ENCODE measurements at regions not wholly inside any gene's neighbourhood (a gene's known extent, or its start where the extent isn't known, plus 50 kb on each side); places are given as distances from the start of the nearest gene placed in this dataset.

- WGBS, 5 donors: 70 to 86% (median 82%) methylated on average over 14 of the region's 14 CpGs
Observed at GRCh38 chr20:56885521-56885920, 256.4 kb downstream of the TFAP2C start.

GRCh38 chr20:56890011-56890410 lies 260.9 kb downstream of the TFAP2C start:
- no peaks in the 10 kb centered on the region for H3K4me1 ChIP-seq
- intact Hi-C loops (cut with DNase I; ENCODE audit: low total_unique reads): no loop called here
- 78 to 89% (median 86%) methylated on average over 11 of the region's 11 CpGs for whole genome bisulfite sequencing, 5 donors
- DNase-seq: no peak
- H3K27ac ChIP-seq: no peak overlapping the region
- H3K36me3 ChIP-seq: no peaks in the 10 kb centered on the region
- TF ChIP-seq POLR2AphosphoS5 (IDR thresholded peaks at IDR 0.05) (no peak), CTCF (IDR thresholded peaks at IDR 0.05 in 8 of 11, conservative IDR thresholded peaks at IDR 0.05 in 3 of 11) (no peak), POLR2A (IDR thresholded peaks at IDR 0.05) (no peak)
- H3K27me3 ChIP-seq (replicated peaks in 1 of 7): no peaks in the 10 kb centered on the region
- no peak overlapping the region for H3K4me3 ChIP-seq
- no peaks in the 10 kb centered on the region for H3K9me3 ChIP-seq

More at GRCh38 chr20:56885521-56885920, 256.4 kb downstream of the TFAP2C start:
- no peak for DNase-seq
- Histone ChIP-seq H3K9me3 (no peaks in the 10 kb centered on the region), H3K4me1 (no peaks in the 10 kb centered on the region), H3K36me3 (no peaks in the 10 kb centered on the region), H3K4me3 (no peak overlapping the region), H3K27me3 (replicated peaks in 1 of 7) (peaks cover 0 to 3% (median 0%) of the 10 kb centered on the region in 7 donors), H3K27ac (no peak overlapping the region)
- TF ChIP-seq POLR2A (IDR thresholded peaks at IDR 0.05) (no peak), CTCF (IDR thresholded peaks at IDR 0.05 in 8 of 11, conservative IDR thresholded peaks at IDR 0.05 in 3 of 11) (no peak), POLR2AphosphoS5 (IDR thresholded peaks at IDR 0.05) (no peak)
- intact Hi-C loops (cut with DNase I; ENCODE audit: low total_unique reads): loop anchor here (10.0 kb wide), 1 partner anchor 81 kb away; no protein-coding TSS in a partner anchor

- Histone ChIP-seq H3K4me1 (no peaks in the 10 kb centered on the region), H3K4me3 (no peak overlapping the region), H3K9me3 (no peaks in the 10 kb centered on the region), H3K27ac (no peak overlapping the region), H3K27me3 (replicated peaks in 1 of 7) (peaks cover 0 to 8% (median 0%) of the 10 kb centered on the region in 7 donors), H3K36me3 (no peaks in the 10 kb centered on the region)
- no peak for TF ChIP-seq POLR2AphosphoS5 (IDR thresholded peaks at IDR 0.05)
- no peak for TF ChIP-seq CTCF (IDR thresholded peaks at IDR 0.05 in 8 of 11, conservative IDR thresholded peaks at IDR 0.05 in 3 of 11)
- no peak for TF ChIP-seq POLR2A (IDR thresholded peaks at IDR 0.05)
- intact Hi-C loops (cut with DNase I; ENCODE audit: low total_unique reads): no loop called here
- 19 to 32% (median 28%) methylated on average over 8 of the region's 8 CpGs for WGBS, 5 donors
- DNase-seq: no peak
Observed at GRCh38 chr20:56893226-56893917, 264.3 kb downstream of the TFAP2C start.

GRCh38 chr20:56896447-56896846 lies 267.3 kb downstream of the TFAP2C start:
- intact Hi-C loops (cut with DNase I; ENCODE audit: low total_unique reads): no loop called here
- H3K4me1 ChIP-seq: no peaks in the 10 kb centered on the region
- no peaks in the 10 kb centered on the region for H3K36me3 ChIP-seq
- DNase-seq: no peak
- H3K27ac ChIP-seq: no peak overlapping the region
- peaks cover 0 to 16% (median 0%) of the 10 kb centered on the region in 7 donors for H3K27me3 ChIP-seq (replicated peaks in 1 of 7)
- WGBS, 5 donors: 90 to 97% (median 94%) methylated on average over 7 of the region's 7 CpGs
- H3K9me3 ChIP-seq: peaks cover 0 to 6% (median 1%) of the 10 kb centered on the region in 8 donors
- H3K4me3 ChIP-seq: no peak overlapping the region
- no peak for TF ChIP-seq CTCF (IDR thresholded peaks at IDR 0.05 in 8 of 11, conservative IDR thresholded peaks at IDR 0.05 in 3 of 11)
- no peak for TF ChIP-seq POLR2A (IDR thresholded peaks at IDR 0.05)
- no peak for TF ChIP-seq POLR2AphosphoS5 (IDR thresholded peaks at IDR 0.05)
